IPS-11a (cell line): ENCODE measurements at regions not wholly inside any gene's neighbourhood (a gene's known extent, or its start where the extent isn't known, plus 50 kb on each side); places are given as distances from the start of the nearest gene placed in this dataset.

ENCODE experiments used
- H3K4me3 ChIP-seq: one replicate; pipeline ENCODE4 v1.5.1; 2013; ENCODE audit warnings: low read depth, low read length, control low read depth

DNA sequence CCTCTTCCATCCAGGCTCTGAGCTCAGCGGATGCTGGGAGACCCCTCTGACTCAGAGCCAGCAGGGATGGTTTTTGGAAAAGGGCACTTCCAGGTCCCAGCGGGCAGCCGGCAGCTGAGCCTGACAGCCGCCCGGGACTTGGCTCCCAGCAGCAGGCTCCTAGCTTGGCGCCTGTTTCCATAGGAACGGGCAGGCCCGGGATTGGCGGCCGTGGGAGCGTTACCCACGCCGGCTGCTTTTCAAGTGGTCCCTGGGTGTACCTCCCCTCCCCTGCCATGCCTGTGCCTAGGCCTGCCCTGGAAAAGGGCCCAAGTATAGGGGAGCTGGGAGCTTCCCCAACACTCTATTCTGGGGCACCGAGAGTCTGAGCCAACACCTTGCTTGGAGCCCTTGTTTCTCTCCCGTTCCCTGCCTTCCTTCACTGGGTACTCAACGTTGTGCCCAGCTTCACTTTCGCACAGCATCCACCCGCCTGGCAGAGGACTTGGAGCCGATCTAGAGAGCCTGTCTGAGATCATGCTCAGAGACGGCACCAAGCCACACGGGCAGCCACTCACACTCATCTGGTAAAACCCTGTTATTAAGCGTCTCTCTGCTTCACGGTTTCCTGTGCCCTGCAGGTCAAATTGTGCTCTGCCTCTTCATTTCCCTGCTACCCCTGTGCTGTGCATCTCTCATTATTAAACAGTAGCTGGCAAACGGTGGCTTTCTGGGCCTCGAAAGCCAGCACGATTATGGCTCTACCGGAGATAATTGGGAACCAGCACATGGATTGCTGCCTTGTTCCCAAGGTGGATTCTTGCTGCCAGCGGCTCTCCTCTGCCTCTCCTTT lies 521.5 kb downstream of the BCOR start:
- H3K4me3 ChIP-seq = no peak overlapping the region

DNA sequence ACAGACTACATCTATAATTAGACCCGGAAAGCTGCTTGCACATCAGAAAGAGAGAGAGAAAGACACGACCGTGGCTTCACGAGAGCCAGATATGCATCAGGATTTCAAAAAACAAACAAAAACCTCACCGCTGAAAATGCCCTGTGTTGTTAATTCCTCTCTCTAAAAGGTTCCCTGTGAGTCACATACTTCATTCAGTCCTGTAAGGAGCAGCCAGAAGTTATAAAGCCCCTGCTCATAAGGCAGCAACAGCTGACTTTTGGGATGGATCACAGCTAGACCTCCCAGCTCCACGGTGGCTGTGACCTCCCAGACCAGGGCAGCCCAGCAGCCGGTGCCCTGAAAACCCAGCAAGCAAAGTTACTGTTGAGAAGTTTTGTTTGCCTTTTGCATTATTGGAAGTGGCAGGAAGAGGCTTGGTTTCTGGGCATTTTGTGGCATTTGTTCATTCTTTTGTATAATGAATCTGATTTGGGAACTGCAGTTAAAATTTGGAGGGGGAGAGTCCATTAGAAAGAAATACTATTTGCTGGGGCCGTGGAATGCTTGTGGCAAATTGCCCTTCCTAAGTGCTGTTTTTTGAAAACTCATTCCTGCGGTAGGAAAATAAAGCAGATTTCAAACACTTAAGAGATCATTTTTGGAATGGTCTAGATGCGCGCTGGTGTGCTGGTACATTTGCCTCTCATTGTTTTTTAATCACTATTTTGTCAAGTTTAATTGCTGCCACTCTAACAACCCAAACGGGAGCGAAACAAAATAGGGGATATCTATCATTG lies 520.4 kb downstream of the BCOR start:
- no peak overlapping the region for H3K4me3 ChIP-seq

DNA sequence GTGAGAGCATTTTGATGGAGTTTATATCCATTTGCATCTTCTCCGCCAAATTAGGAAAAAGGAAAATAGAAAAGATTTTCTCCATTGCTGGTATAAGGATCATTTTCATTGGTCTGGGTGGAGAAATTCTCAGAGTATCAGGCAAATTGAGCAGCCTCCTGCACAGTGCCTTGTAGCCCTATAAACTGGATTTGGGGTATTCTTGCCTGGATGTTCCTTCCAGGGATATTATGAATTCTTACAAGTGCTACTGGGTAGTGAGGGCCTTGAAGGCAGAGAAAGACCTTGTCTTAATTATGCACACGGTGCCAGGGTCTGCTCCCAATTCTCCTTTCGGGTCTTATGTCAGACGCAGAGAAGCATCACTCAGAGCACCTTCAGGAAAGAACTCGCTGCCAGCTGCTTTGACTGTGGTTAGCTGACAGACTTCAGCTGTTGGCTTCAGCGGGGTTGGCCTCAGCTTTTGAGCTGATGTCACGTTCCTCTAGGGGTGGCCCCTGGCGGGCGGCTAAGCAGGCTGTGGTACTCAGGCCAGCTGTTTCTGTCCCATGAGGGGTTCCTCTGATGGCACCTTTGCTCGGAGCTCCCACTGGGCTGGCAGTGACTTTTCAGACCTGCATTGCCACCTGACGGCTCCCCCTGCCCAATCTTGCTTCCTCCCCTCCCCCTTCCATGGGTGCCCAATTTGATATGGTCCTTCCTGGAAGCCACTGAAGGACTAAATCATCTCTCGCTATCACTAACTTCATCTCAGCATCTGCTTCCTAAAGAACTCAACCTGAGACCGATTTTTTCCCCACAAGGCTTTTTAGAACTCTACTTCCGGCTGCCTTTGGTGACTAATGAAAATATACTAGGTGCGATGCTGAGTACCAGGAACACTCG lies 519.5 kb downstream of the BCOR start:
- no peak overlapping the region for H3K4me3 ChIP-seq

DNA sequence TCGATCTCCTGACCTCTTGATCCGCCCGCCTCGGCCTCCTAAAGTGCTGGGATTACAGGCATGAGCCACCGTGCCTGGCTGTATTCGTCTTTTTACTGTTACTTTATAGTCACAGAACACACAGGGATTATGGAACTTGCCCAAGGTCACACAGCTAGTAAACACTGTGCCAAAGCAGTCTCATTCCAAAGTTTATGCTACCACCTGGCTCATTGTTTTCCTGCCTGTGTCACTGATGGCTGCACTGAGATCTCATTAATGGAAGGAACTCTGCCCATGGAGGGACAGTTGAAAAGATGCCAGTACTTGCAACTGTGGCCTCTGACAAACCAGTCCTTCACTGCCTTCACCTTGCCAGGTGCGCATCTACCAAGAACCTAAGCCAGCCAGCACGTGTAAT lies 517.7 kb downstream of the BCOR start:
- H3K4me3 ChIP-seq = no peak overlapping the region

DNA sequence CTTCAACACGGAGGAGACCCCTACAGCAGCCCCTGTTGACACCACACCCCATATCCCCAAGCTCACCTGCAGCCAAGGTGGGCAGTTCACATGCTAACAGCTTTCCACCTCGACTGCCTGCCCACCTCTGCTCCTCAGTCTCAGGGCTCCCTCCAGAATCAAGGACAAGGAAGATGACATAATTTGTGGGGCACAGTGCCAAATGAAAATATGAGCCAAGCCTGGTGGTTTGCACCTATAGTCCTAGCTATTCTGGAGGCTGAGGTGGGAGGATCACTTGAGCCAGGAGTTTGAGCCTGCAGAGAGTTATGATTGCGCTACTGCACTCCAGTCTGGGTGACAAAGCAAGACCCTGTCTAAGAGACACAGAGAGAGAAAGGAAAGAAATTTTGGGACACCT lies 516.3 kb downstream of the BCOR start:
- H3K4me3 ChIP-seq = no peak overlapping the region

DNA sequence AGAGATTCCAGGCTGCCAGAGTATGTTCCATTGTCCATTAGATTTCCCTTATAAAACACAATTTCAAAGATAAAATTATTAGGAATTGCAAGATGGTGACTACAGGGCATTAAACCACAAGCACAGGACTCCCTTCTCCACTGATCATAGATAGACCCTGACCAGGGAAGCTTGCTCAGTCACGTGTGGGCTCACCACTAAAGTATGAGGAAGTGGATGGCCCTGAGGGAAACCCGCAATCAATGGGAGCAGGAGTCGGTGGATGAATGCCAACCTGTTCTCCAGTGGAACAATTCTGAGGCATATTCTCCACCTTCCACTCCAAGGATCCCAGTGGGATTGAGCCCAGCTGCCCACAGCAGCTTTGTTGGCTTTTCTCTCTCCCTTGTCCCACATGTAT lies 515.7 kb downstream of the BCOR start:
- no peak overlapping the region for H3K4me3 ChIP-seq

DNA sequence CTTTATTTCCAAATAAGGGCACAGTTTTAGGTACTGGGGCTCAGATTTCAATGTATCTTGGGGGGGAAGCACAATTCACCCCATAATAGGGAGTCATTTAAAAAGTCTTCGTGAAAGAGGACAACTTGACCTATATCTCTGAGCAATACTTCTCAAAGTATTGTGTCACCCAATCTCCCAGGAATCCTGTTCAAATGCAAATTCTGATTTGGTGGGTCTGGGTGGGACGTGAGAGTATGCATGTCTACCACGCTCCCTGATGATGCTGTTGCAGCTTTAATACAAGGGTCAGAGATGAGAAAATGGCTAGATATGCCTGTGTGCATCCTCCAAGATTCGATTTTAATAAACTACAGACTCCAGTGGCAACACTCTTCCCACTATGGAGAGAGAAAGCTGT lies 514.8 kb downstream of the BCOR start:
- H3K4me3 ChIP-seq = no peak overlapping the region

DNA sequence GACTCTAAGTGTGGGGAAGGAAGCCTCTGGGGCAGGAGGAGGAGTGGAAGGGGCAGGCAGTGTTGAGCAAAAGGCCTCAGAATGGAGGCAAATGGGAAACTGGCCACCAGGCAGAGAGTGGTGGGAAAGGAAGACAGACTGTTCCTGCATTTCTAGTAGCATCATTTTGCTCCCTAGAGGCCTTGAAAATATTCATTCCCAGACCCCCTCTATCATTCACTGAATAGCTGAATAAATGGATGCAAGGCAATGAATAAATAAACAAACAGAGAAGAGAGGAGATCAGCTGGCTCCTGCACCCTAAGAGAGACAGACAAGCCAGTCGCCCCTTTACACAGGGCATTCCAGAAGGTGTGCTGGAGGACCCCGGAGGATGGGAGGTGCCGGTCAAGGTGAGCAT lies 511.9 kb downstream of the BCOR start:
- H3K4me3 ChIP-seq = no peak overlapping the region

DNA sequence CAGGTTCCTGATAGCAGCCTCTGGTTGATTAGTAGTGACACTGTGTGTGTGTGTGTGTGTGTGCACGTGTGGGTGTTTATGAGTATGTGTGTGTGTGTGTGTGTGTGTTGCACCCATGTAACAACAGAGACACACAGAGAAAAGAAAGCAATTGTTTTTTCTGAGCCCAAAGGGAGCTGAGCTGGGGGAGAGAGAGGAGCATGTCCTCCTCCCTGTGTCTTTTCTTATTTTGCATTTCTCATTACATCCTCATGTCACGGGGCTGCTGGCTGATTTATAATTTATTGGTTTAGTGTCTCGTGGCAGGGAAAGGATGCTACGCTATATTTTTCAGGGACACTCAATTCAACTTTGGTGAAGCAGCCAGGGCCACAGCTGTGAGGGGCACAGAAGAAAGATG lies 511.4 kb downstream of the BCOR start:
- no peak overlapping the region for H3K4me3 ChIP-seq

DNA sequence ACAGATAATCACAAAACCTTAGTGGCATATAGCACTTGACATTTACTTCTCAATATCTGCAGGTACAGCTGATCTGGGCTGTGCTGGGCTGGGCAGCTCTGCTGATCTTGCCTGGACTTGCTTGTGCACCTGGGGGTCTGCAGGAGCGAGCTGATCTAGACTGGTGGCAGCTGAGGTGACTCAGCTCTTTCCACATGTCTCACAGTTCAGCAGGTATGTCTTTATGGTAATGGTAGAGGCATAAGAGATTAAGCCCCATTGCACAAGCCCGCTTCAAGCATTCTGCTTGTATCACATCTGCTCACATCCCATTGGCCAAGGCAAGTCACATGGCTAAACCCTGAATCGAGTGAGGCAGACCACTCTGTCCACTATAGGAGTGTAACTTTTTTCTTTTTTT lies 506.7 kb downstream of the BCOR start:
- H3K4me3 ChIP-seq = no peak overlapping the region

DNA sequence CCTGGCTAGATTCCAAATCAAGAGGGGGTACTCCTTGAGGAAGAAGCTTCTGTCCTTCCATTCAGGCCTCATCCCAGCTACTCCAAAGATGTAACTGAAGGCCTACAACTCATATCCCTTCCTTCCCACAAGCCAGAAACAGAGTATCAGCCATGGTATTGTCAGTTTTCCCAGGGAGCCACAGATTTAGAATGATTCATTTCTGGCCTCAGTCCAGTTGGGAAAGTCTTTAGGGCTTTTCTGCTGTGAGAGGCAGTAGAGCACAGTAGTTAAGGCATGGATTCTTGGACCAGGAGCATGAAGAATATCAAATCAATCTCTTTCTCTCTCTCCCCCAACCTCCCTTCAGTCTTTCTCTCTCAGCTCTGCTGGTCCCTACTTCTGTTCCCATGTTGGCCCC lies 505.0 kb downstream of the BCOR start:
- no peak overlapping the region for H3K4me3 ChIP-seq

DNA sequence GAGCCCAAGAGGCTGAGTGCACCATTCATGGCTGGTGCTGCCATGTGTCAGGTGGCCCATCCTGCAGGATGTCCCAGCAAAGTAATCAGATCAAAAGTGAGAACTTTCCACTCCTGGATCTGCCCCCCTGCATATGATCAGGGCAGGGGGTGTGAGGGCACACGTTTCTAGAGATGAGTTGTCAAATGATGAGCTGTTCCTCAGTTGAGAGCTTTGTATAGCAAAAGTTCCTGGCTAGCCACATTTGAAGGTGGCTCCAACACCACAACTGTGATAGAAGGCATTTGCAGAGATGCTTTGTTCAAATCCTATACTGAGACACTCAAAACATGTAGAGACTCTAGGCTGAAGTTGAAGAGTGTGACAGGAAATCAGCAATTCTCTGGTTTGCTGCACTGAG lies 501.8 kb downstream of the BCOR start:
- no peak overlapping the region for H3K4me3 ChIP-seq

DNA sequence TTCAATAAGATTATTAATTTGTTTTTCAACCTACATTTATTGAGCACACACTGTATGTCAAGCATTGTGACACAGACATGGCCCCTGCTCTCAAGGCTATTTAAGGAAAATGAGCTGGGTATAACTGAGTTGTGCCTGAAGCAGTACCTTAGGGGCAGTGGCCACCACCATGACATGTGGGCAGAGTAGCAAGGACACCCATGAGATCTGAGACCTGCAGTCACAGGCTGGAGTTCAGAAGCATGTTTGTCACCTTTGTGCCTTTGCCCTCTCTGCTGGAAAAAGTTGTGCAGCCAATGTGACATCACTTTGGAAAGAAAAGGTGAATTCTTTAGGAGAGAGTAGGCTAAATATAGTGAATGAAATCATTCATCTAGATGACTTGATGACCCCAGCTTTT lies 501.3 kb downstream of the BCOR start:
- no peak overlapping the region for H3K4me3 ChIP-seq

DNA sequence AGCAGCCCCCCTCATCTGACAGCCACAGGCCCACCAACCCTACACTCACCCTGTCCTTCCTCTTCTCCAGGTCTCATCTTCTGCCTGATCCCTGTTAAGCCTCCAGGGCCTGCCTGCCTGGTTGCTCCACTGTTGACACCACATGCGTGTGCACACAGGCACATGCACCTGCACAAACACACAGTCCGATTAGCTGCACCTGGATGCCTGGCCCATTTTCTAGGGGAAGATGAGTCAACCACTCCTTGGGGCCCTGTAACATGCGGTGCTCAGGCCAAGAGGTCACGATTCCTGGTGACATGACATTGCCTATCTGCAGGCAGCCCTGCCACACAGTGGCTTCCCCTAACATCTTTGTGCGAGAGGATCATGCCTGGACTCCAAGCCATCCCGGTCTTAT lies 498.4 kb downstream of the BCOR start:
- H3K4me3 ChIP-seq = no peak overlapping the region

DNA sequence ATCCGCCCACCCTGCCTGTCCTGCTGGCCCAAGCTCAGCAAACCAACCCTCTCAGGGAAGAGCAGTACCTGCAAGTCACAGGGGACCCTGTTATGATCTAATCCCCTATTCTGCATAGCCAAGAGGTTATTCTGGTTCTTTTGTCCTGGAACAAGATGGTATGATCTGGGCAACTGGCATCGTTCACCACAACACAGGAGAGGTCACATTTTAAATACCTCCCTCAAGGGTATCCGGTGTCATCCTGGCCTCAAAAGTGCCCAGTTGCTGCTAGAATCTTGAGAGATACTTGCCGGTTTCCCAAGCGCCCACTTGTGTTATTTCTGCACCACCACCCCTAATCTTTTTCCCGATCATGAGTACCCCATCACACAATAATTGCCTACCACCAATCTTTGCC lies 497.5 kb downstream of the BCOR start:
- no peak overlapping the region for H3K4me3 ChIP-seq

DNA sequence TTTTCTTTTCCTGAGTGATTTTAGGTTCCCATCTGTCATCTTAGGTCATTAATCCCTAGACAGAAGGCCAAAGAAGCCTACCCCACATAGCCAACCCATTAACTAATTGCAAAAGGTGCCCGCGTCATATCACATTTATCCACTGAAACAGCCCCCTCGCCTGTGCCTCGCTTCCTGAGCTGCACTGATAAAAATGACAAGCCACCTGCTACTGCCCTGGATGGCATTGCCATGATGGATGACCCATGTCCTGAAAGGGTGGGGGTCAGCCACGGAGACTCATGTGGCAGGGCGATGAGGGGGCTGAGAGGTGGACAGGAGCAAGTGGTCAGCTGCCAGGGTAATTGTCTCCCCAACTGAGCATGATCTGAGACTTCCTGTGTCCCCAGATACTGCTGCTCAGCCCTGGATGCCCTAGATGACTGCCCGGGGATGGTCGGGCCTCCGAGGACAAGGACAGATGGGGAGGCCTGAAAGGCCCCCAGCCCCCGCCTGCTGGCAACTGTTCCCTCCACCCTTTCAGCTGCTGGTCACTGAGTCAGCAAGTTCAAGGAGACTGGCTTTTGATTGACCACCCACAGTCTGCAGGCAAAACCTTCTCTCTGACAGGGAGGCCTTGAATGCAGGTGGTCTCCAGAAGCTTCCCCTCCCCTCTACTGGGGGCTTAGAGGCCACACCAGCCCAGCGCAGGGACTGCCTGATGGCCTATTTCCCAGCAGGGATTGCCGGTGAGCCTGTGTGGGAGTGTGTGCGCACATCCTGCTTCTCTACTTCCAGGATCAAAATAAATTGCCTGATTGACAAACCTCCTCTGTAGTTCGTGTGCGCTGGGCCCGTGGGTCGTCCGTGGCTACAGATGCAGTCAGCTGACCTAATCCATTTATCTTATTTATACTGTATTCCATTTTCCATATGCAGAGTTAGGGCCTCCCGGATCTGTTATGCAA lies 496.3 kb downstream of the BCOR start:
- H3K4me3 ChIP-seq = no peak overlapping the region

DNA sequence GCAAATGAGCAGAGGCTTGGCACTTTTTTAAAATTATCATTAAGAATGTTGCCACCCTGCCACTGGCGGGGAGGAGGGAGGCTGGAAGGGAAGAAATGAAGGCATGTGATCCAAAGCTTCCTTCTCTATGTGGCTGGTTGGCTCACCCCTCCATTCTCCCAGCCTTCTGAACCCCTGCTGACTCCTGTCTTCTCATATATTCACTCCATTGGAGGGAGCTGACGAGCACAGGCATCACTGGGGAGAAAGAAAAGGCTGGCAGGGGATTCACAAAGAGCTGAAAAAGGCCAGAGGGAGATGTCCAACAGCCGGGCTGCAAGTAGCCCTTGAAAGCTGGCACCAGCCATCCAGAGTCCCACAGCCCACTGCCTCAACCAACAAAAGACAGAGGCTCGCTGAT lies 495.6 kb downstream of the BCOR start:
- no peak overlapping the region for H3K4me3 ChIP-seq

DNA sequence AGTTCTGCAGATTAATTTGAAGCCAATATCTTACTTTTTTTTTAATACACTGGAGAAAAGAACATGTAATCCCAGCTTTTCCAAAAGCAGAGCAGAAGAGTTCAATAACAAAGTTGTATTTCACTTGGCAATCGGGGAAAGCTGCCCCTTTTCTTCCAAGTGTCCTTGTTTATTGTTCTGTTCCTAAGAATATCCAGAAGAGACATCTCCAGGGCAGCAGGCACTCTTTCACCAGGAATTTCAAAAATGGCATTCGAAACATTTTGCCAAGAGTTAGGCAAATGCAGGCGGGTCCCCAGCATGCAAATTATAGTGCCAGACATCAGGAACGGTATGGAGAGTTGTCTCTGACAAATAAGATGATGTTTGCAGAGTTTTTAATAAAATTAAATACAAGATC lies 494.5 kb downstream of the BCOR start:
- H3K4me3 ChIP-seq = no peak overlapping the region

DNA sequence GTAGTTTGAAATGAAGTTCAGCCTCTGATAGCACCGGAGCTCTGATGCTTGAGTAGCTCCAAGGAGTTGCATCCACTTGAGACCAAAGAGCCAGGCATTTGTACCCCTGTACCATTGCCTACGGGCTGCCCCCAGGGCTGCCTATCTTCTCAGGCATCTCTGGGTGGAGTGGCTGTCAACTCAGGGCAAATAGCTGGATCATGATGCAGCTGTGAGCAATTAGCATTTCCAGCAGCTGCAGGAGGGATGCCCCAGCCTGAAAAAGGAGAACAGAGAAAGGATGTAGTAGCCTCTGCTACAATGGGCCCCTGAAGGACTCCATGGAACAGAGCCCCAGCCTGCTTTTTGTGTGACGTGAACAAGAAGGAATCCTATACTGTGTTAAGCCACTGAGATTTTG lies 492.6 kb downstream of the BCOR start:
- no peak overlapping the region for H3K4me3 ChIP-seq

DNA sequence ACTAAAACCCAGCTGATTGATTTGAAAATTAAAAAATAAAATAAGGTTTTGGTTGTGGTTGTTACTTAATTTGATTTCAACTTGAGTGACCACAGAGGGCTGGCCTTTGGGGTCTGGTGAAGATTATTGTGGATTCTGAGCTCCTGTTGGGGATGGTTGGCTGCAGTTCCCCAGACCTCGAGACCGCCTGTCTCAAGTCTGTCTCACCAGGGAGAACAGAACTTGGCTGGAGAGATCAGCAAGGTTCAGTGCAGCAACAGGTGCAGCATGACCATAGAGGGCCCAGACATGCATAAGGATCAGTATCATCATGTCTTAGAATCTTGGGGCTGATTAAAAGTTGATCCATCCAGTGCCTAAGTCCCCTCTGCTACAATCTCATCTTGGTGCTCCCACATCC lies 491.9 kb downstream of the BCOR start:
- H3K4me3 ChIP-seq = no peak overlapping the region
